HCT116 (cell line): ENCODE measurements at regions not wholly inside any gene's neighbourhood (a gene's known extent, or its start where the extent isn't known, plus 50 kb on each side); places are given as distances from the start of the nearest gene placed in this dataset.

ENCODE experiments used
- ATAC-seq: fragments of 200-7000 bp; cut with Tn5 transposase; 2 replicates; pipeline ENCODE4 v1.9.1; 2020; ENCODE audit warnings: mild to moderate bottlenecking, moderate library complexity
- BruUV-seq: library from RNA; stranded (reverse); fragments of 400-500 nt; replicated peaks from 2 replicates; lab custom pipeline; 2021; lab: Mats Ljungman, UMichigan
- CTCF ChIA-PET: fragments of 300-600 bp; sonication (Branson Sonifier 250); formaldehyde crosslinking; loops from one replicate; lab custom pipeline; 2021; ENCODE audit warnings: antibody characterized with exemption; lab: Charles Lee
- POLR2A ChIA-PET: fragments of 300-600, 350-600 bp; sonication (Branson Sonifier 250); formaldehyde crosslinking; loops from one replicate; lab custom pipeline; 2021; ENCODE audit warnings: antibody characterized with exemption; lab: Charles Lee
- RAD21 ChIA-PET, 2 experiments: fragments of 300-600 bp; sonication (Branson Sonifier 250); formaldehyde crosslinking; loops; one replicate each; lab custom pipeline; 2023; ENCODE audit warnings: low total read pairs in 2 of 2; ENCODE audit not compliant: uncharacterized antibody in 2 of 2, unreplicated experiment in 2 of 2, low non-redundant PET in 1 of 2; lab: Charles Lee
- DNase-seq: peaks from one replicate; pipeline ENCODE4 v3.0.0-alpha.2; 2010; ENCODE audit warnings: low read depth, low spot score
- H2AFZ ChIP-seq: fragments of 200-600 bp; shearing (Covaris generic), sonication (generic); 2 replicates; pipeline ENCODE4 v1.6.1; 2017; ENCODE audit warnings: low read depth, mixed run types, mixed read lengths, antibody characterized with exemption, low read length; ENCODE audit not compliant: poor library complexity, severe bottlenecking
- H3K27ac ChIP-seq: 2 replicates; pipeline ENCODE4 v1.5.1; 2012; ENCODE audit warnings: low read depth, low read length
- H3K27me3 ChIP-seq: fragments of 200-600 bp; sonication (generic); 2 replicates; pipeline ENCODE4 v1.6.1; 2016; ENCODE audit warnings: mixed run types, low read length, mixed read lengths; ENCODE audit not compliant: insufficient read depth
- H3K36me3 ChIP-seq, 2 experiments: fragments of 200-500 bp in 1 of 2; fragments of 200-600 bp in 1 of 2; sonication (Bioruptor generic) in 1 of 2; sonication (generic) in 1 of 2; 2 replicates each; pipeline versions ENCODE4 v1.5.1 to v1.6.1; 2014 to 2016; ENCODE audit warnings: low read length in 2 of 2, inconsistent platforms in 1 of 2, mixed read lengths in 1 of 2, mixed run types in 1 of 2; ENCODE audit not compliant: insufficient read depth in 2 of 2, control insufficient read depth in 1 of 2
- H3K4me1 ChIP-seq, 2 experiments: fragments of 200-600 bp in 1 of 2; sonication (generic) in 1 of 2; 2 replicates each; pipeline versions ENCODE4 v1.5.1 to v1.6.1; 2012 to 2017; ENCODE audit warnings: low read length in 2 of 2, inconsistent platforms in 1 of 2, mild to moderate bottlenecking in 1 of 2, mixed read lengths in 1 of 2, mixed run types in 1 of 2, moderate library complexity in 1 of 2; ENCODE audit not compliant: insufficient read depth in 2 of 2, control insufficient read depth in 1 of 2
- H3K4me2 ChIP-seq: fragments of 200-600 bp; sonication (generic); 2 replicates; pipeline ENCODE4 v1.6.1; 2017; ENCODE audit warnings: mixed run types, low read length, mixed read lengths
- H3K4me3 ChIP-seq, 2 experiments: fragments of 200-600 bp in 1 of 2; sonication (generic) in 1 of 2; replicated peaks in 1 of 2; 2 replicates each; pipeline ENCODE4 v1.5.1; 2011 to 2016; ENCODE audit warnings: low read length in 2 of 2, control low read depth in 1 of 2, low read depth in 1 of 2, mild to moderate bottlenecking in 1 of 2, mixed read lengths in 1 of 2, mixed run types in 1 of 2
- H3K79me2 ChIP-seq: fragments of 200-600 bp; sonication (generic); 2 replicates; pipeline ENCODE4 v1.6.1; 2017; ENCODE audit warnings: mild to moderate bottlenecking, mixed run types, low read length, moderate library complexity, mixed read lengths; ENCODE audit not compliant: insufficient read depth
- H3K9ac ChIP-seq: fragments of 200-600 bp; sonication (generic); 2 replicates; pipeline ENCODE4 v1.6.1; 2016; ENCODE audit warnings: low read length, mixed read lengths
- H3K9me2 ChIP-seq: fragments of 200-600 bp; sonication (generic), shearing (Covaris generic); 2 replicates; pipeline ENCODE4 v1.6.1; 2017; ENCODE audit warnings: mixed run types, mild to moderate bottlenecking, moderate library complexity; ENCODE audit not compliant: insufficient read depth
- H3K9me3 ChIP-seq, 2 experiments: fragments of 200-500 bp in 1 of 2; fragments of 200-600 bp in 1 of 2; sonication (Bioruptor generic) in 1 of 2; sonication (generic) in 1 of 2; 2 replicates each; pipeline ENCODE4 v1.6.1; 2014 to 2017; ENCODE audit warnings: low read length in 2 of 2, mixed read lengths in 2 of 2, inconsistent platforms in 1 of 2, low read depth in 1 of 2, mild to moderate bottlenecking in 1 of 2, mixed run types in 1 of 2, moderate library complexity in 1 of 2; ENCODE audit not compliant: control insufficient read depth in 1 of 2, insufficient read depth in 1 of 2
- H4K20me1 ChIP-seq: fragments of 200-600 bp; sonication (generic), shearing (Covaris generic); 2 replicates; pipeline ENCODE4 v1.6.1; 2017; ENCODE audit warnings: mixed run types, mild to moderate bottlenecking, moderate library complexity; ENCODE audit not compliant: insufficient read depth
- CBX3 ChIP-seq: IDR thresholded peaks from 2 replicates; pipeline ENCODE4 v1.6.1; 2012; ENCODE audit warnings: low read depth
- CEBPB ChIP-seq: IDR thresholded peaks from 2 replicates; pipeline ENCODE4 v1.6.1; 2012; ENCODE audit warnings: low read depth
- EGR1 ChIP-seq: IDR thresholded peaks from 2 replicates; pipeline ENCODE4 v1.6.1; 2012; ENCODE audit warnings: low read depth
- ELF1 ChIP-seq: IDR thresholded peaks from 2 replicates; pipeline ENCODE4 v1.6.1; 2012; ENCODE audit warnings: low read depth, borderline replicate concordance
- EZH2 ChIP-seq: fragments of 200-600 bp; sonication (generic); IDR thresholded peaks from 2 replicates; pipeline ENCODE4 v1.6.1; 2017; ENCODE audit warnings: antibody characterized with exemption, mixed run types
- EZH2phosphoT487 ChIP-seq: fragments of 200-600 bp; IDR thresholded peaks from 2 replicates; pipeline ENCODE4 v1.6.1; 2018; ENCODE audit warnings: antibody characterized with exemption, borderline replicate concordance
- JUND ChIP-seq: IDR thresholded peaks from 2 replicates; pipeline ENCODE4 v1.6.1; 2012
- POLR2A ChIP-seq: IDR thresholded peaks from 2 replicates; pipeline ENCODE4 v1.7.0; 2011; ENCODE audit warnings: borderline replicate concordance; ENCODE audit not compliant: insufficient read depth, insufficient read length; ENCODE audit errors: extremely low read depth
- POLR2AphosphoS5 ChIP-seq: IDR thresholded peaks from 2 replicates; pipeline ENCODE4 v1.6.1; 2011; ENCODE audit warnings: mild to moderate bottlenecking, low read depth, low read length, moderate library complexity
- RAD21 ChIP-seq: IDR thresholded peaks from 2 replicates; pipeline ENCODE4 v1.6.1; 2012; ENCODE audit warnings: low read depth, mild to moderate bottlenecking
- SP1 ChIP-seq: IDR thresholded peaks from 2 replicates; pipeline ENCODE4 v1.6.1; 2012; ENCODE audit warnings: low read depth
- SRF ChIP-seq: IDR thresholded peaks from 2 replicates; pipeline ENCODE4 v1.6.1; 2012; ENCODE audit warnings: low read depth
- TCF7L2 ChIP-seq: IDR thresholded peaks from 2 replicates; pipeline ENCODE4 v1.7.0; 2011; ENCODE audit warnings: borderline replicate concordance, inconsistent platforms; ENCODE audit not compliant: insufficient read depth, insufficient read length; ENCODE audit errors: extremely low read depth
- YY1 ChIP-seq: IDR thresholded peaks from 2 replicates; pipeline ENCODE4 v1.6.1; 2011; ENCODE audit warnings: low read length, low read depth, moderate library complexity, mild to moderate bottlenecking; ENCODE audit not compliant: insufficient replicate concordance; ENCODE audit errors: extremely low read depth
- ZFX ChIP-seq: fragments of 450-650 bp; IDR thresholded peaks from 2 replicates; pipeline ENCODE4 v1.6.1; 2017
- ZNF274 ChIP-seq: fragments of 200-500 bp; sonication (Bioruptor generic); IDR thresholded peaks from 2 replicates; pipeline ENCODE4 v1.6.1; 2014; ENCODE audit warnings: mild to moderate bottlenecking, low read depth, low read length, inconsistent platforms
- intact Hi-C: fragments of 100-400 bp; cut with micrococcal nuclease; formaldehyde crosslinking; loops from 2 replicates; pipeline ENCODE4 v1.10.0; 2022
- TF ChIP-seq, protein P1 (sequence below): IDR thresholded peaks from 2 replicates; pipeline ENCODE4 v1.6.1; 2012
- TF ChIP-seq, protein P2 (sequence below), 3 experiments: fragments of 200-600 bp in 1 of 3; sonication (generic) in 1 of 3; IDR thresholded peaks in 2 of 3; conservative IDR thresholded peaks in 1 of 3; 2 replicates each; pipeline ENCODE4 v1.5.1; 2012 to 2017; ENCODE audit warnings: low read depth in 2 of 3, low read length in 2 of 3, antibody characterized with exemption in 1 of 3, borderline replicate concordance in 1 of 3, control low read depth in 1 of 3, mild to moderate bottlenecking in 1 of 3, mixed read lengths in 1 of 3, mixed run types in 1 of 3, moderate library complexity in 1 of 3; ENCODE audit not compliant: insufficient read depth in 1 of 3
- TF ChIP-seq, protein P3 (sequence below): IDR thresholded peaks from 2 replicates; pipeline ENCODE4 v1.6.1; 2012
- TF ChIP-seq, protein P4 (sequence below): IDR thresholded peaks from 2 replicates; pipeline ENCODE4 v1.6.1; 2012; ENCODE audit warnings: low read depth

DNA sequence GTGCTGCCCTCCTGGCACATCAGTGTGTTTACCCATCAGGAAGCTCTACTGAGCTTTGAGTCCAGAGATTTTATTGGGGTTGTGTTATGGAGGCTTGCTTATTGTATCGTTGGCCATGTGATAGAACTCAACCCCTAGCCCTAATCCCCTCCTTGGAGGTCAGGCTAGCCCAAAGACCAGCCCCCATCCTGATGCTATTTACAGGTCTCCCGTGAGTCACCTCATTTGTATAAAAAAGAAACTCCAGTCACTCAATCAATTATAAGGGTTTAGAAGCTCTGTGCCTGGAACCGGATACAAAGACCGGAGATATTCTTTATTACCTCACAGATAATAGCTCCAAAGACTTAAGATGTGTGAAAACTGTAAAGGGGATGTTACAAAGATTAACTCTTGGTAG lies 405.9 kb downstream of the CNTNAP4 start:
- no peak overlapping the region for H3K4me2 ChIP-seq
- H3K4me3 ChIP-seq, result no peak overlapping the region
- POLR2A ChIA-PET, result no interaction called here

More for the DNA sequence above, 405.9 kb downstream of the CNTNAP4 start:
- Histone ChIP-seq H2AFZ (no peak overlapping the region), H3K9me2 (no peaks in the 10 kb centered on the region), H3K4me1 (no peaks in the 10 kb centered on the region), H3K27ac (no peak overlapping the region), H4K20me1 (no peaks in the 10 kb centered on the region; the same call in 1 of the 2 replicates), H3K9ac (no peak overlapping the region), H3K9me3 (peaks cover 0 to 2% of the 10 kb centered on the region in 2 experiments; a peak in 1 of 4 replicates), H3K27me3 (no peaks in the 10 kb centered on the region), H3K36me3 (no peaks in the 10 kb centered on the region), H3K79me2 (no peaks in the 10 kb centered on the region)
- no TSS peak for BruUV-seq
- intact Hi-C loops, result no loop called here
- ChIA-PET CTCF (no interaction called here), RAD21 (no interaction called here)
- ATAC-seq (no peak), DNase-seq (no peak)
- TF ChIP-seq JUND (no peak), POLR2AphosphoS5 (no peak), EZH2phosphoT487 (no peak), YY1 (no peak), TCF7L2 (no peak), ZNF274 (no peak), CEBPB (no peak), EZH2 (no peak), EGR1 (no peak), POLR2A (no peak), ELF1 (no peak), ZFX (no peak), SRF (no peak), RAD21 (no peak), SP1 (no peak), CBX3 (no peak)
- TF ChIP-seq, protein P1, sequence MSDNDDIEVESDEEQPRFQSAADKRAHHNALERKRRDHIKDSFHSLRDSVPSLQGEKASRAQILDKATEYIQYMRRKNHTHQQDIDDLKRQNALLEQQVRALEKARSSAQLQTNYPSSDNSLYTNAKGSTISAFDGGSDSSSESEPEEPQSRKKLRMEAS, result no peak
- TF ChIP-seq, protein P2, sequence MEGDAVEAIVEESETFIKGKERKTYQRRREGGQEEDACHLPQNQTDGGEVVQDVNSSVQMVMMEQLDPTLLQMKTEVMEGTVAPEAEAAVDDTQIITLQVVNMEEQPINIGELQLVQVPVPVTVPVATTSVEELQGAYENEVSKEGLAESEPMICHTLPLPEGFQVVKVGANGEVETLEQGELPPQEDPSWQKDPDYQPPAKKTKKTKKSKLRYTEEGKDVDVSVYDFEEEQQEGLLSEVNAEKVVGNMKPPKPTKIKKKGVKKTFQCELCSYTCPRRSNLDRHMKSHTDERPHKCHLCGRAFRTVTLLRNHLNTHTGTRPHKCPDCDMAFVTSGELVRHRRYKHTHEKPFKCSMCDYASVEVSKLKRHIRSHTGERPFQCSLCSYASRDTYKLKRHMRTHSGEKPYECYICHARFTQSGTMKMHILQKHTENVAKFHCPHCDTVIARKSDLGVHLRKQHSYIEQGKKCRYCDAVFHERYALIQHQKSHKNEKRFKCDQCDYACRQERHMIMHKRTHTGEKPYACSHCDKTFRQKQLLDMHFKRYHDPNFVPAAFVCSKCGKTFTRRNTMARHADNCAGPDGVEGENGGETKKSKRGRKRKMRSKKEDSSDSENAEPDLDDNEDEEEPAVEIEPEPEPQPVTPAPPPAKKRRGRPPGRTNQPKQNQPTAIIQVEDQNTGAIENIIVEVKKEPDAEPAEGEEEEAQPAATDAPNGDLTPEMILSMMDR (IDR thresholded peaks at IDR 0.05 in 2 of 3, conservative IDR thresholded peaks at IDR 0.05 in 1 of 3; ENCODE audit: borderline replicate concordance in 1 of 3, insufficient read depth in 1 of 3, low read depth in 2 of 3, low read length in 2 of 3), result no peak
- TF ChIP-seq, protein P3, sequence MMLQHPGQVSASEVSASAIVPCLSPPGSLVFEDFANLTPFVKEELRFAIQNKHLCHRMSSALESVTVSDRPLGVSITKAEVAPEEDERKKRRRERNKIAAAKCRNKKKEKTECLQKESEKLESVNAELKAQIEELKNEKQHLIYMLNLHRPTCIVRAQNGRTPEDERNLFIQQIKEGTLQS, result no peak
- TF ChIP-seq, protein P4, sequence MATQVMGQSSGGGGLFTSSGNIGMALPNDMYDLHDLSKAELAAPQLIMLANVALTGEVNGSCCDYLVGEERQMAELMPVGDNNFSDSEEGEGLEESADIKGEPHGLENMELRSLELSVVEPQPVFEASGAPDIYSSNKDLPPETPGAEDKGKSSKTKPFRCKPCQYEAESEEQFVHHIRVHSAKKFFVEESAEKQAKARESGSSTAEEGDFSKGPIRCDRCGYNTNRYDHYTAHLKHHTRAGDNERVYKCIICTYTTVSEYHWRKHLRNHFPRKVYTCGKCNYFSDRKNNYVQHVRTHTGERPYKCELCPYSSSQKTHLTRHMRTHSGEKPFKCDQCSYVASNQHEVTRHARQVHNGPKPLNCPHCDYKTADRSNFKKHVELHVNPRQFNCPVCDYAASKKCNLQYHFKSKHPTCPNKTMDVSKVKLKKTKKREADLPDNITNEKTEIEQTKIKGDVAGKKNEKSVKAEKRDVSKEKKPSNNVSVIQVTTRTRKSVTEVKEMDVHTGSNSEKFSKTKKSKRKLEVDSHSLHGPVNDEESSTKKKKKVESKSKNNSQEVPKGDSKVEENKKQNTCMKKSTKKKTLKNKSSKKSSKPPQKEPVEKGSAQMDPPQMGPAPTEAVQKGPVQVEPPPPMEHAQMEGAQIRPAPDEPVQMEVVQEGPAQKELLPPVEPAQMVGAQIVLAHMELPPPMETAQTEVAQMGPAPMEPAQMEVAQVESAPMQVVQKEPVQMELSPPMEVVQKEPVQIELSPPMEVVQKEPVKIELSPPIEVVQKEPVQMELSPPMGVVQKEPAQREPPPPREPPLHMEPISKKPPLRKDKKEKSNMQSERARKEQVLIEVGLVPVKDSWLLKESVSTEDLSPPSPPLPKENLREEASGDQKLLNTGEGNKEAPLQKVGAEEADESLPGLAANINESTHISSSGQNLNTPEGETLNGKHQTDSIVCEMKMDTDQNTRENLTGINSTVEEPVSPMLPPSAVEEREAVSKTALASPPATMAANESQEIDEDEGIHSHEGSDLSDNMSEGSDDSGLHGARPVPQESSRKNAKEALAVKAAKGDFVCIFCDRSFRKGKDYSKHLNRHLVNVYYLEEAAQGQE, result no peak
